HG03135 (cell line): ENCODE measurements at regions not wholly inside any gene's neighbourhood (a gene's known extent, or its start where the extent isn't known, plus 50 kb on each side); places are given as distances from the start of the nearest gene placed in this dataset.

Source experiments
- ATAC-seq: cut with Tn5 transposase; IDR thresholded peaks from one replicate; pipeline ENCODE4 v1.9.1; 2021; ENCODE audit warnings: mild to moderate bottlenecking, moderate library complexity; ENCODE audit not compliant: unreplicated experiment

GRCh38 chr3:29092348-29092747 lies 188.5 kb upstream of the RBMS3 start:
- no peak for ATAC-seq

GRCh38 chr3:29099296-29099695 lies 181.6 kb upstream of the RBMS3 start:
- no peak for ATAC-seq

DNA sequence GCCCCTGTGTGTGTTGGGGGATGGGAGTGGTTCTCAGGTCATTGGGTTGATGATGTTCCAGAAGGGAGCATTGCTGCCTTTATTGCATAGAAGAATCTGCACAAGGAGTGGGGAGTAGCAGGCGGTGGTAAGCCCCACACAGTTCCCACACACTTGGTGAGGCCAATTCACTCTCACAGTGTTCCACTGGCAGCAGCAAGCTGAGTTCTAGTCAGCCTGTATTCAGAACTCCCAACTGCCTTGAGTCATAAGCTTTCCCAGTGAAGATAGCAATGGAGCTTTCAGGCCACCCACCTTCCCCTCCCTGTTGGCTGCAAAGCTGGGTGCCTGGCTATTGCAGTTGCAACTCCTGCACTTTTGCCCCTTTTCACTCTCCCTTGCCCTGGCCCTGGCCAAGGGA lies 181.1 kb upstream of the RBMS3 start:
- ATAC-seq: no peak

GRCh38 chr3:29100292-29100691 lies 180.6 kb upstream of the RBMS3 start:
- no peak for ATAC-seq

- ATAC-seq: no peak
These were observed 152.9 kb upstream of the RBMS3 start for GRCh38 chr3:29128001-29128400.

DNA sequence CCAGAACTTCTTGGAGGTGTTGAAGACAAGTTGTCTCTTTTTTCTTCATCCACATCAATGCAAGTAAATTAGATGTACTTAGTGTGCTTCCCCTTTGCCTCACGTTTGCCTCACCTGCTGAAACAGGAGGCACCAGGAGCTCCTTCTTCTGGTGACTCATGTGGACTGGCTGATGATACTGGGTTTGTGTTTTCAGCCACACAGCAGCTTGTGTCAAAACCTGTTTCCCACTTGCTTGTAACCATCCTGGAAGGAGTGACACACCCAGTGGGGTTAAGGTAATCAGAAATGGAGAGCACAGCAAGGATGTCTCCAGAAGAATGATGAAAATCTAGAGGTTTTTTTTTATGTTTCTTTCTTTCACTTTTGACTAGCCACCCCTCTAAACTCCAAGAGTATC lies 143.3 kb upstream of the RBMS3 start:
- no peak for ATAC-seq

DNA sequence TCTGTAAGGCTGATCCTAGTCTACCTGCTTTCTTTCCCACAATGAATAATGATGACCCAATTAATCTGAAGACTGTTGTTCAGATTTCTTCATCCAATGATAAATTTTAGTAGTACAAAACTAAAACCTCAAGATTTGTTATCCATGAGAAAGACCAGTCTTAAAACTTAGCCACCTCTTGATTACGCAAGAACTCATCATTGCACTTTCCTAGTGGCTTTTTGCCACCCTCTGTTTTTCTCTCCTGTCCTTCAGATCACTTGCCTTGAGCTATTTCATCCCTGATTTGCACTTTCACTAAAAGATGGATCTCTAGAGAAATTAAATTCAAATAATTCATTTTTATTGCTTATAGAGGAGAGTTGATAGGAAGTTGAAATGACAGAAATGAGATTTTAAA lies 142.7 kb upstream of the RBMS3 start:
- no peak for ATAC-seq

- ATAC-seq: no peak
These were observed 140.2 kb upstream of the RBMS3 start for GRCh38 chr3:29140666-29141065.

GRCh38 chr3:29141197-29141917 lies 139.5 kb upstream of the RBMS3 start:
- no peak for ATAC-seq

DNA sequence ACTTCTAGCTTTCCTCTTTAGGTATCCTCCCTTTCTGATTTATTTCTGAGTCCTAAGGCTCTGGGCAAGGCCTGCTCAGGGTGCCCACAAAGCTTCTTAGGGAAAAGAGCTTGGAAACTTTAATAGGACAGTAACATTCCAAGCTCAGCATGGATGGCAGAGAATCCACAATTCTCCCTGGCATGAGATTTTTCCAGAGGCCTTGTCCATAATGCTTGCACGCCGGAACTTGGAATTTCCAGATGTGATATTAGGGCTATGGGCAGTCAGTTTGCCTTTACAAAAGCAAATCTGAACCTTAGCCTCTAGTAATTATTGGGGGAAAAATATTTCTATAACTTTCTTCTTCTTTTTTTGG lies 139.0 kb upstream of the RBMS3 start:
- no peak for ATAC-seq

GRCh38 chr3:29143151-29143550 lies 137.7 kb upstream of the RBMS3 start:
- no peak for ATAC-seq

DNA sequence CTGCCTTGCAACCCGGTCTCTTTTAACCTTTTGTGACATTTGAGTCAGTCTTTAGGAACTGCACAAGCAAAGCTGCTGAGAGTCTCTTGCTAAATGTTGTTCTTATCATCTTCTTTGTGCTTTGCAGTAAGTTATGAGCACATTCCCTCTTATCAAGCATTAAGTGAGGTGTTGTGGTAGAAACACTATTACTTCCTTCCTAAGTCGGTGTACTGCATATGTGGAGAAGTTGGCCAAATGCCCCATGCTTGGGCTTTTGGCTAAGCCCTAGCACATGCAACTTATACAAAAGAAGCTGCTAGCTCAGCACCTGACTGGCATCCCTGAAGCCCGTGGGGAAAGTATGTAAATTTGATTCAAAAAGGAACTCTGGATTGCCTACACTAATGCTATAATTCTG lies 136.5 kb upstream of the RBMS3 start:
- ATAC-seq: no peak

- ATAC-seq: no peak
These were observed 136.1 kb upstream of the RBMS3 start for GRCh38 chr3:29144807-29145206.

GRCh38 chr3:29145360-29145759 lies 135.5 kb upstream of the RBMS3 start:
- no peak for ATAC-seq

DNA sequence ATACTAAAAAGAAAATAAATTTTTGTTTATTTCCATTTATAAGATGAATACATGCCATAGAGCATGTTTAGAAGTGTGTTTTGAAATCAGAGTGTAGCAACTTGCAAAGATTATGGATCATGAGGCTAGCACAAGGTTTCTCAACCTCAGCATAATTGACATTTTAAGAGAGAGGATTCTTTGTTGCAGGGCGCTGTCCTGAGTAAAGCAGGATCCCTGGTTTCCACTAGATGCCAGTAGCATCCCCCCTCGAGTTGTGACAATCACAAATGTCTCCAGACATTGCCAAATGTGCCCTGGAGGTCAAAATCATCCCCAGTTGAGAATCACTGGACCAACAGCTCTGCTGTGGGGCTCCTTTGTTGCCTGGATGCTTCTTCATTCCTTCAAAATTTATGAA lies 128.5 kb upstream of the RBMS3 start:
- ATAC-seq: no peak

GRCh38 chr3:29153811-29154210 lies 127.1 kb upstream of the RBMS3 start:
- no peak for ATAC-seq

GRCh38 chr3:29156086-29156715 lies 124.7 kb upstream of the RBMS3 start:
- ATAC-seq: no peak

DNA sequence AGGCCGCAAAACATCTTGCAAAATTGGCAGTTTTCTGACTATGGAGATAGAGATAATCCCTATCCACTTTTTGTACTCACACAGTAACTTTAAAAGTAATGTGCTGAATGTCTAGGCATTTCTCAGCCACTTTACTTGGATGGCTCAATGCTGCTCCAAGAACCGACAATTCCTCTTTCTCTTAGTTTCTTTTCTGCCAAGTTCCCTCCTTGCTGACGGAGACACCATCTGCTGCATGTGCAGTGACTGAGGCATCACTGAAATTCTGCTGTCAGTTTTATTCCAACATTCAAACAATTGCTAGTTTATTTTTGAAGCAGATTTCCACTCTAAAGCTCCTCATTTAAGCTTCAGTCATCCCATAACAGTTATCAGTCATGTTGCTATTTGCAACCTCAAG lies 116.0 kb upstream of the RBMS3 start:
- no peak for ATAC-seq

GRCh38 chr3:29167180-29167579 lies 113.7 kb upstream of the RBMS3 start:
- no peak for ATAC-seq

GRCh38 chr3:29168081-29168480 lies 112.8 kb upstream of the RBMS3 start:
- ATAC-seq: no peak

DNA sequence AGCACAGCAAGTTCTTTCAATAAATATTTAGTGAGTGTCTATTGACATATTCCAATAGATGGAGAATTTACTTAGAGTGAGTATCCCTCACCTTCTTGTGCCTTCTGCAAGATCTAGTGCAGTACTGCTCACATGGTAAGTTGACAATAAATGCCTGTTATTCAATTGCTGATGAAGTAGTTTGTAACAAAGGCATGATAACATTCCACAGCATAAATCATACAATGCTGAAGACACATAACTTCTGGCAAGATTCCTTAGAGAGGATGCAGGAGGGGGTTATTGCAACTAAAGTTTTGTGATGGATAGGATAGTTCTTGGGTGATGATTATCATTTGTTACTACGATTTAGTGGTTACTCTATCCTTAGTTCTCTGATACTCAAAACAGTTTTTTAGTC lies 112.2 kb upstream of the RBMS3 start:
- no peak for ATAC-seq

- ATAC-seq: no peak
These were observed 111.4 kb upstream of the RBMS3 start for GRCh38 chr3:29169451-29169850.
